ENCODE measurements at regions not wholly inside any gene's neighbourhood (a gene's known extent, or its start where the extent isn't known, plus 50 kb on each side); places are given as distances from the start of the nearest gene placed in this dataset.
"Not testable (repeated sequence)": the region's sequence is repeated elsewhere in the genome, so short reads cannot be mapped to it uniquely, and the experiment has no call there.

DNA sequence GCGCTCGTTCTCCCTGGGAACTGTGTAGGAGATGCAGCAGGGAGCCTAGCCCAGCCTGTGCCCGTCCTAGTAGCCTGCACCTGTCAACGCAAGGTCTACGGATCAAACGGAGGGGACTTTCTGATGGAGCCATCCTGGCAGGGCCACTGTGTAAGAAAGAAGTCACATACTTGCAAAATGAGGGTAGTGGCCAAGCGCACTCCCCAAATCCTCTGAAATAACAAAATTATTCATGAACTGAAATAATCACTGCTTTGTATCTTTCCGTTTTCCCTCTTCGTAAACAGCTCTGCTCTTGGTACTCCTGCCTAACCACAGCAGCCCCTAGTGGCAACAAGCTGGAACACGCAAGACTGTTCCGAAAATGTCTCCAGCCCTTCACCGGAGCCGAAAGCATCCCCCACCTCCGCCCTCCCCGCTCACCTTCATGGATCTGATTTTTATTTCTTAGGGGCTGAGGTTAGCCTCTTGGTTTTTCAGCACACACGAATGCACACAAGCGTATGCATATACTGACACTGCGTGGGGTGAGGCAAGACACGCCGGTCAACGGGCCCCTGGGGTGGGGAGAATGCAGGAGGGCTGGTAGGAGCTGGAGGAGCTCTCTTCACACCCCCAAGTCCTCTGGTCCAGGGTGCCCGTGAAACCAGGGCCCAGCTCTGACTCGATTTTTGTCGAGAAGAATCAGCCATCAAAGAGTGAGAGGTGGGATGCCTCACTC is 100.8 kb downstream of the ABCC12 start:
- DNase-seq = peak; percentile 53

DNA sequence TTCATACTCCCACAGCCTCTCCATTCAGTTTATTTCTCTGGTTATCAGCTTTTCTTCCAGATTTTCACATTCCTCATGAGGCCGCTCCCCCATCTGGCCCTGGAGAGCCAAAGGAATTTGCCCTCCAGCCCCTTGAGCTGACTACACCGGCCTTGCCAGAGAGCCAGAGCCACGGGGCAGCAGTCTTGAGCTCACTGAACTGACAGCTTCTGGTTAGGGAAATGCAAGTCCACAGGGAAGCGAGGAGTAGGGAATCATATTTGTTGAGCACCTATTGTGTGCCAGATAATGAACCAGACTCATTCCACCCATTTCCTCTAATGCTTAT is 102.4 kb downstream of the ABCC12 start:
- no peak for DNase-seq

DNA sequence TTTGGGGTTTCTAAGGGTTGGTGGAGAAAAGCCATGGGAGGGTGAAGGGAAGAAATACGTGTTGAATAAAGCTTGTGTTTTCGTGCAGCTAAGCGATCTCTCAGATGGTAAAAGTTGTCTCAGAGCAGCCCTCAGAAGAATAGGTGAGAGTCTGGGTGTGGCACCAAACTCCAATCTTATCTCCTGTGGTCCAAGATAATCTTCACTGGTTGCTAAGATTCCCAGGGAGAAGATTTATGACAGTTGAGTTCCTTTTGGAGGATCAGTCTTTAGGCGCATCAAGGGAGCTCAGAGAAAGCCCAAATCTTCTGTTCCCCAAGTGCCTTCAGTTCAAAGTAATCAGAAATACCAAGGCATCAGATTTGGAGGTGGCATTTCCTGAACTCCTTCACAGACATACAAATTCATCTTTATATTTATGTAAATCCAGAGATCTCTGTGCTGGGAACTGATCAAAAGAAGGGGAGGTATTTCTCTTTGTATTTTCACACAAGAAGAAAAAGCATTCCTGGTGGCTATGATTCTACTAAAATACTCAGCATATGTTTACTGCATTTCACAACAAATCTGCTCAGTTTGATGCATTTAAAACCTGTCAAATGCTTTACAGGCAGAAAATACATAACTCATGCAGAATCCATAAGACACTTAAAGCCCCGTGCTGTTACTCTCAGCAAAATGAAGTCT is 102.9 kb downstream of the ABCC12 start:
- DNase-seq = no peak

DNA sequence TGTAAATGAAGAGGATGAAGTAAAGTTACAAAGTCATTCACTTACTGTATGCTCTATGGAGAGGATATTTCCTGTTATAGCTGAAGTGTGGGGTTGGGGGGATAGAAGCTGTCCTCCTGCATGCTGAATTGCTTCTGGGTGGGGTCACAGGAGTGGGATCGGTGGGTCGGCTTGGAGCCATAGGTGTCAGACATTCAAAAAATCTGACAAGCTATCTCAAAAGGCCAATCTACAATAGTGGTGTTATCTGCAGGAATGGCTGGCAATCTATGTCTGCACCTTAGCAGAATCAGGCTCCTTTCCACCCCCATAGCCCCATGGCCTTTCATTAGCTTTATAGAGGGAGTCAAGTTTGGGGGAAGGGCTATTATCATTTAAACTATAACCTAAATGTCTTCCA is 104.9 kb downstream of the ABCC12 start:
- DNase-seq = no peak

DNA sequence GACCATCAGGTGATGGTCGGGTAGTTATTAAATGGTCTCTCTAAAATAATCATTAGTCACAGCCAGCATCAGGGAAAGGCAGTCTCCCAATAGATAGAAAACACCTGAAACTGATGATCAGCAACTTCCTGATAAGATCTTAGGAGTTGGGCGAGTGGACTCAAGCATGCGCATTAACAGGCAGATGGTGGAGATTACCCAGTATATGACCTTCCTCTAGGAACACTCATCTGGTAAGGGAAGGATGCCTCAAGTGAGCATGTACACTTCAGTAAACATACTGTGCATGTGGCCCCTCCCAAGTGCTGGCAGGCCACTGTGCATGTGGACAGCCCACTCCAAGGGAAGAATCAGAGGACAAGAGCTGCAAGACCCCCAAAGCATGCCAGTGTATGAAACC is 105.9 kb downstream of the ABCC12 start:
- DNase-seq = no peak

DNA sequence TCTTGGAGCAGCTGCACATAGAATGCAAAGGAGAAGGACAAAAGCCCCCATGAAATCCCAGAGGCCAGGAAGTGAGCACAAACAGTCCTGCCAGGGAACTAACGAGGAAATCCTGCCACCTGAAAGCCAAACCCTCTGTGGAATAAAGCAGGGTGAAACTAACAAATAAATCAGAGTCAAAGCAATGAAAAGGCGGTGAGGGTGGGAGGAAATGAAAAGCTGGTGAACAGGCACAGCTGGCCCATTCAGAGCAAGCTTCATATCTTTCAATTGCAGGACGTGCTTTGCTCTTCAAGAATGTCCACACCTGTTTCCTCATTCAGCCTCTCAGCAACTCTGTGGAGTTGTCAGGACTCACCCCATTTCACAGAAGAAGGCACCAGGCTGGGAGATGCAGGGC is 108.1 kb downstream of the ABCC12 start:
- no peak for DNase-seq

DNA sequence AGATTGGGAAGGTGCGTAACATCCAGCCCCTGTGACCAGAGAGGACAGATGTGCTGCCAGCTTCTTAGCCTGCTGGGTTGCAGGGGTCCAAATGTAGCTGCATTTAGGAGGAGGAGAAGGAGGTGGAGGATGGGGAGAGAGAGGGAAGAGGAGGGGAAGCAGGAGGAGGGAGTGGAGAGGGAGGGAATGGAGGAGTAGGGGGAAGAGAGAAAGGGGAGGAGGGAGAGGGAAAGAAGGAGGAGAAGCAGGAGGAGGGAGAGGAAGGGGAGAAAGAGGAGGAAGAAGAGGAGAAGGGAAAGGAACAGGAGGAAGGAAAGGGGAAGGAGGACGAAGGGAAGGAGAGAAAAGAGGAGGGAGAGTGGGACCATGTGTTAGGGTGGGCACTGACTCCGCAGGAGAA is 108.6 kb downstream of the ABCC12 start:
- DNase-seq = no peak

DNA sequence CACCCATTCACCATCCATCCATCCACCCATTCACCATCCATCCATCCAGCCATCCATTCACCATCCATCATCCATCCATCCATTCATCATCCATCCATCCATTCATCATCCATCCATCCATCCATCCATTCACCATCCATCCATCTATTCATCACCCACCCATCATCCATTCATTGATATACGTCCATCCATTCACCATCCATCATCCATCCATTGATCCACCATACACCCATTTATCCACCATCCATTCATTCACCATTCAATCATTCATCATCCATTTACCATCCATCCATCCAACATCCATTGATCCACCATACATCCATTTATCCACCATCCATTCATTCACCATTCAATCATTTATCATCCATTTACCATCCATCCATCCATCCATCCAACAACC is 111.7 kb downstream of the ABCC12 start:
- DNase-seq = no peak

DNA sequence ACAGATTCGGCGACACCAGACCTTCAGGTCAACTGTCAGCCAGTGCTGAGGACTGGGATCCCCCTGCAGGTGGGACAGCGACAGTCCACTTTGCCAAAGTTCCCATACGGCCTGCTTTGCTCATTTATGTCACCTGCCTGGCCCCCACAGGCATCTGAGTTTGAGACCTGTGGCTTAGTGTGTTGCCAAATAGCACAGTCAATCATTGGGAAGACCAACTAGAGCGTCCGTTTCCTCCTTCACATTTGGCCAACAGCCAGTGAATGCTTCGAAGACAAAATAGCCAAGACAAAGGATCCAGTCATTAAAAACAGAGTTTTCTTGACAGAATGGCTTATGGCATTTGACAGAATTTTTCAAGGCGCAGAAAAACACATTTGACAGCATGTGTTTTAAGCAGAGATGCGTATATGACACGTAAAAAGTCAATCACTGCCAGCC is 113.8 kb downstream of the ABCC12 start:
- no peak for DNase-seq

DNA sequence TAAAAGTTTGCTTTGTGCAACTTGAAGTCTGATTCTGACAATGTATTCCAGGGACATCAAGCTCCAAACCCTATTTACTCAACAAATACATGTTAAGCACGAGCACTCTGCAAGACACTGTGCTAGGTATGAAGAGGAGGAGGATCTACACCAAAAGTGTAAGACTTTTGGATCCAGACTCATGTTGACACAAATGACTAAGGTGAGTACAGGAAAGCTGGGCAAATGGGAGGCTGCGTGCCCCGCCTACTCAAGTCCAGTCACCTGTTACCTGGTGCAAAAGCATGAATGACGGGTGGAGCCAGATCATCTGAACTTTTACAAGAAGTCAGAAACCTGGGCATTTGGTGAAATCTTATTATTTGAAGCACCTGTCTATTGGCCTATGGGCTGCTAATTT is 120.7 kb downstream of the ABCC12 start:
- no peak for DNase-seq

DNA sequence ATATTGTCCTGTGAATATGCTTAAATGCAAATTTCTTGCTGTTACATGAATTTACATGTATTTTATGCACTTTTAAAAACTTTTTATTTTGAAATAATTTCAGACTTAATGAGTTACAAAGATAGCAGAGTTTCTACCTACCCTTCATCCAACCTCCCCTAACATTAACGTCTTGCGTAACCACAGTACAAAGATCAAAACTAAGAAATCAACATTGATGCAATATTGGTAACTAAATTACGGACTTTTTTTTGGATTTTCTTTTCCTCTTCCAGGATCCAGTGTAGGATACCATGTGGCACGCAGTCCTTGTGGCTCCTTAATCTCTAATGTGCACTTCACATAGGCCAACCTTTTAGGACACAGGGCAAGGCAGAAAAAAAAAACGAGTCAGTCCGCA is 124.9 kb downstream of the ABCC12 start:
- no peak for DNase-seq

DNA sequence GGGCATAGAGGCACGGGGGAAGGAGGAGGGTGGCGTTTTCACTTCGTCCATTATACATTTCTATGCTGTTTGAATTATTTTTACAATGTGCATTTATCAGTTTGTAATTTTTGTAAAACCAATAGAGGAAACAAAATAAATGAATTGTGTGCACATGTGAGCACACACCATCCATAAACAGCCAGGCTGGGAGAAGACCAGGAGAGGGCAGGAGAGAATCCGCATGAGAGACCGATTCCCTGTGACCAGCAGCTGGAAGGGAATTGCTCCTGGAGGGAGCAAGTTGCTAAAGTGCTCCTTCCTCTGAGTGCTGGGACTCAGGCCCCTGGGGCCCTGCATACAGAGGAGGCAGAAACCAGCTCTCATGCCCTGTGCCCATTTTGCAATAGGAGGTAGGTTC is 126.0 kb downstream of the ABCC12 start:
- no peak for DNase-seq

DNA sequence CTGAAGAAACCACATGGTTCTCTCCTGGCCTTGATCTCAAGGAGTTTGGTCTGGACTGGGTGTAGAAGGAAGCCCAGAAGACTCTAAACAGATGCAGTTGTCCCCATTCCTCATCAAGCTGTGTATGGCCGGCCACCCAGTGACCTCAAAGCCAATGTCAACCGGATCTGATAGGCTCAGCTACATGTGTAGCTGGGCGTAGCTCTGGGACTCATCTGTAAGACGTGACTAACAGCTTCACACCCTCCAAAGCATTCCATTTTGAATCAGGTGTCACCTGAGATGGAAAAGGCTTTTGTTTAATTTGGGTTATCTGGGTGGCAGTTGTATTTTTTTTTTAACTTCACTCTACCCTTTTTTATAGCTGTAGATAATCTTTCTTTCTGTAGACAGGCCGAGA is 130.4 kb downstream of the ABCC12 start:
- DNase-seq = no peak

DNA sequence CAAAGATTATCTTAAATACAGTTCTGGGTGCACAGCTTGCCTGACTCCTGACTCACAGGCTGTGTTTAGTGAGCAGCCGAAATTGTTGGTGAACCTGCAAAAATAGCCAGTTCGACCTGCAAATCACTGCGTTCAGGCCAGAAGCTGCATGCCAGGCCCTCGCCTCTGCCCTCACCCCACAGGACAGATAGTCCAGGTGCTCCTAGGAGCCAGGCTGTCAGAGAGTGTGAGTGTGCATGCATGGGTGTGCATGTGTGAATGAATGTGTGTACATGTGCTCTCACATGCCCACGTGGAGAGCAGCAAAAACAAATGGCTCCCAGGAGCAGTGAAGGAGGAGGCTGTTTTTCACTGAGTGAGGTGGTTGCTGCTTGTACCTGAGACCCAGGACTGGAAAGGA is 131.8 kb downstream of the ABCC12 start:
- DNase-seq = no peak

DNA sequence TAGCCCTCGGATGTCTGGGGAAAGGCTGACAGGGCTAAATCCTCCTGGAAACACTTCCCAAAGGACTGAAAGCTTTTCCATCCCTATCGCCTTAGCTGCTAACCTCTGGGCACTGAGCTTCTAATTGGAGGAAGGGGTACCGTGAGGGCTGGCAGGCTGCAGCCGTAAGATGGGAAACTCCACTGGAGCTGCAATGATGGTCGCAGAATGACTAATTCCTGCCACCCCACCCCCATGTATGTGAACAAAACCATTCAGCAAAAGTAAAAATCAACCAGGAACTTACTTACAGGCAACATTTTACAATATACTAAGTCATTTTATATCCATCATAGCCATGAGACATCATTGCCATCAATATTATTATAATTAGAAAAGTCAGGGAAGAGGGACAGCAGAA is 133.3 kb downstream of the ABCC12 start:
- no peak for DNase-seq

DNA sequence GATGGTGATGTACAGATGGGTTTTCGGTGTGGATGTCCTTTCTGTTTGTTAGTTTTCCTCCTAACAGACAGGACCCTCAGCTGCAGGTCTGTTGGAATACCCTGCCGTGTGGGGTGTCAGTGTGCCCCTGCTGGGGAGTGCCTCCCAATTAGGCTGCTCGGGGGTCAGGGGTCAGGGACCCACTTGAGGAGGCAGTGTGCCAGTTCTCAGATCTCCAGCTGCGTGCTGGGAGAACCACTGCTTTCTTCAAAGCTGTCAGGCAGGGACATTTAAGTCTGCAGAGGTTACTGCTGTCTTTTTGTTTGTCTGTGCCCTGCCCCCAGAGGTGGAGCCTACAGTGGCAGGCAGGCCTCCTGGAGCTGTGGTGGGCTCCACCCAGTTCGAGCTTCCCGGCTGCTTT is 135.2 kb downstream of the ABCC12 start:
- not testable (repeated sequence) for DNase-seq

DNA sequence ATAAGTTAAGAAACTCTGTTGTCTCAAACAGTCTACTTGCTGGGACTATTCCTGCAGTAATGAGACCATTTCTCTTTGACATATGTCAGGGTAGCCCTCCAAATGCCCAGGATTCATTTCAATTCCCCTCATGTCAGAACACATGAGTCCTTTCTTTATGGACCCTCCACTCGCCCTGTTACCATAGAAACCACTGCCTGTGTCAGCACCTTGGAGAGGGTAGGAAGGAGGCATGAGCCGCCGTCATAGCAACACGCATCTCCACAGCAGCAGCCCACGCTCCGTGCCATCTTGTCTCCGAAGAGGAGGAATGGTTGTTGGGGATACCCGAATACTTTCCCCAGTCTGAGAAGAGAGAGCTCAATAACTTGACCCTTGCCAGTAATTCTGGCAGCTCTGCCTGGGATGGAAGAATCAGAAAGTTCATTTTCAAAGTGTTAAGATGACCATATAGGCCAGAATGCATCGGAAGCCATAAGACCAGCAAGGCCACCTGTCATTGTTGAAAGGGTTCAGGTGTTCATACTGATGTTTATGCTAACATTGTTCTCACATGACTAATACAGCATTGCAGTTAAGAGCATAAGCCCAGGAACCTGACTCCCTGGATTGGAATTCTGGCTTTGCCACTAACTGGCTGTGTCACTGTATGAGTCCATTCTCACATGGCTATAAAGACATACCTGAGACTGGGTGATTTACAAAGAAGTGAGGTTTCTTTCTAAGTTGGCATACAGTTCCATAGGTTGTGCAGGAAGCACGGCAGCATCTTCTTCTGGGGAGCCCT is 141.3 kb downstream of the ABCC12 start:
- no peak for DNase-seq

DNA sequence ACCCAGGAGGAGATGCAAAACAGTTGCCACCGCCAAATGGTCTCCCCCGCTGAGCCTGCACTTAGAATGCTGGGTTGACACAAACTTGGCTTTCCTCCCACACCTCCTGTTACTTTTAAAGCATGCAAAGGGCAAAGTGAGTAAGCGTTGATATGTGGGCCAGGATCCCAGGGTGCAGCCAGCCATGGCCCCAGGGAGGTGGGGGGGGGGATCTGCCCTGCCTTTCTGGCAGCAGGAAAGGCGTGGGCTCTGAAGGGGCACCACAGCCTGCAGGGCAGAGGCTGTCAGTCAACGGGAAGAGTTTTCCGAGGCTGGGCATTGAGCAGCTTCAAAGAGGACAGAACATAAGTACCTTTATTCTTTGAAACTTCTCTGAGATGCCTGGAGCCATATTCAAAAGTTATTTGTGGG is 142.3 kb downstream of the ABCC12 start:
- no peak for DNase-seq

DNA sequence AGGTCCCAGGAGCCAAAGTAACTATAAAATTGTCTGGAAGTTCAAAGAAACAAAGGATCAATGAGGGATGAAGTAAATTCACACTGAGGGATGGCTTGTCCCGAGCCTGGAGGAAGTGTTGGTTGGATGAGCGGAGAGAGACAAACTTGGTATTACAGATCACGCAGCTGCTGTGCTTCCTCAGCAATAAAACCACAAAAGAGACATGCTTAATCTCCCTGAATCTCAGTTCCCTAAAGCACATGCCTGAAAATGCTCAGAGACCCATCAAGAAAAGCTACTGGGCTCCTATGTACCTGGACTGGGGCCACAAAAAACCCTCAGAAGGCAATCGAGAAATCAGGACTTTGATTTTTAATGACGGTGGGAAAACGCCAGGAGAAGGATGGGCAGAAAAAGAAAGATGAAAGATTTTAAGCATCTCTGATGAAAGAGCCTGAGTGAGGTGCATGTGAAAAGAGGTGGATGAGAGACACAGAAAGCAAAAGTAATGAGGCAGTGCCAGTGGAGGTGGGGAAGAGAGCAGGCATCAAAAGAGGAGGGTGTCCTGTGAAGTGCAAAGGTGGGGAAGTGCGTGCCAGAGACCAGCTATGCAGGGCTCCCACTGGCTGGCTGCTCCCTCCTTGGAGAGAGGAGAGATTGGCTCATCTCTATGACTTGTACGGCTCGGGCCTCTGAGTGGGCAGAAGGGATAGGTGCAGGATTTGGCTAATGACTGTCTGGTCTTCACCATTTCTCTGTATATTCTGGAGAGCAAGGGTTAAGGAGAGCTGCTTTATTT is 143.7 kb downstream of the ABCC12 start:
- DNase-seq = no peak

DNA sequence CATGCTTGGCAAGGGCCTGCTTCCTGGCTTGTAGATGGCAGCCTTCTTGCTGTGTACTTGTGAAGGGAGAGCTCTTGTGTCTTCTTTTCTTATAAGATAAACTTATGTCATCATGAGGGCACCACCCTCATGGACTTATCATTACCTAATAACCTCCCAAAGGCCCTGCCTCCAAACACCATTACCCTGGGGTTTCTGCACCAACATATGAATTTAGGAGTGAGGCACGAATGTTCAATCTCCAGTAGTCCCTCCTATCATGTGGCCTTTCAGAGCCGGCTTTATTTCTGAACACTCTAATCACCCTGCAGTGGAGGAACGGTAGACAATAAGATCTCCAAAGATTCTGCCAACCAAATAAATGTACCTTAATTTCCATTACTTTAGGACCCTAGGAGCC is 144.3 kb downstream of the ABCC12 start:
- DNase-seq = no peak

DNA sequence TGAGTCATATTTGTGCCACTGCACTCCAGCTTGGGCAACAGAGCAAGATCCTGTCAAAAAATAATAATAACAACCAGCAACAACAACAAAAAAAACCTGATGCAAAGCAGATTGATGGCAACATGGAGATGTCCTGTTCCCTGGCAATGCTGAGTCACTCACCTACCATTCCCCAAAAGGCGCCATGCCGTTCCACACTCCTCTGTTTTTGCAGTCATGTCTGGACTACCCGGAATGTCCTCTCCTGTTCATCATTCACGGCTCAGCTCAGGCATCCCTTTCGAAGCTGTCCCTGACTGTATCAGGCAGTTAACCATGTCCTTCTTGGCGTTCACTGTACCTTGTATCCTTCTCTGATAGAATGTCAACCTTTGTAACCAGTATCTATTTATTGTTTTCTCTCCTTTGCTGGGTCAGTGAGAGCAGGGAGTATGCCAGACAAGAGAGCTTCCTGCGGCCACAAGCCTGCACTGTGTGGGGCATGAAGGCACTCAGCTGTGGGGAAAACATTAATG is 147.7 kb downstream of the ABCC12 start:
- no peak for DNase-seq

DNA sequence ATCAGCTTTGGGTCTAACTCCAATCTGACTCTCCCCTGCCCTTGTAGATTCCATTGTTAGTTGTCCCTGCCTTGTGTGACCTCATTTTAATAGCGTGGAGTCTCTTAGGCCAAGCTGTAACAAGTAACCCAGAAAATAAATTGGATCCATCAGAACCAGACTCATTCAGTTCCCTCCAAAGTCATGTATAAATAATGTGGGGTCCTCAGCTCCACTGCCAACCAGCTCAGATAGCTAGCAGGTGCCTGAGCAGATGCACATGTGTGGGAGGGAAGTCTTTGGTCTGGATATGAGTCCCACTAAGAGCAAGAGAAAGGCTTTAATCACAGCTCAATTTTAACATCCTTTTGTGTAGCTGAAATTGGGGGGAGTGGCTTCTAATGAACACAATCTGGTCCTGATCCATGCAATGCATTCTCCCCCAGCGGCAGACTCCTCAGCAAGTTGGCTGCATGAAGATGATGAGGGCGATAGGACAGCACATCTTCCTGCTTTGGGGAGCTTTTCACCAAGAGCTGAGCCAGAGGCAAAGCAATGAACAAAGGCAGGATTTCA is 151.6 kb downstream of the ABCC12 start:
- no peak for DNase-seq

Measured in right forelimb (tissue), 1 donor.